HAP-1 (cell line): ENCODE measurements at regions not wholly inside any gene's neighbourhood (a gene's known extent, or its start where the extent isn't known, plus 50 kb on each side); places are given as distances from the start of the nearest gene placed in this dataset.

Experiments
- DNase-seq, 2 experiments: peaks; one replicate each; pipeline ENCODE4 v3.0.0-alpha.2; 2016 to 2020; ENCODE audit warnings: low spot score in 2 of 2
- H3K27me3 ChIP-seq: fragments of 250-450 bp; sonication (Bioruptor Pico); 2 replicates; pipeline ENCODE4 v1.5.1; 2020; ENCODE audit warnings: low read depth, mild to moderate bottlenecking, moderate library complexity
- H3K36me3 ChIP-seq: fragments of 250-450 bp; sonication (Bioruptor Pico); replicated peaks from 2 replicates; pipeline ENCODE4 v1.5.1; 2020; ENCODE audit warnings: mild to moderate bottlenecking
- H3K4me1 ChIP-seq: fragments of 250-450 bp; sonication (Bioruptor Pico); 2 replicates; pipeline ENCODE4 v1.5.1; 2020; ENCODE audit warnings: mild to moderate bottlenecking
- H3K4me3 ChIP-seq: fragments of 250-450 bp; sonication (Bioruptor Pico); 2 replicates; pipeline ENCODE4 v1.5.1; 2020; ENCODE audit warnings: mild to moderate bottlenecking, moderate library complexity
- H3K9me3 ChIP-seq: fragments of 250-450 bp; sonication (Bioruptor Pico); 2 replicates; pipeline ENCODE4 v1.5.1; 2020; ENCODE audit warnings: mild to moderate bottlenecking, moderate library complexity
- in situ Hi-C: fragments of 300-500 bp; cut with MboI; formaldehyde crosslinking; loops from 3 replicates; pipeline ENCODE4 v1.14.3; 2020; ENCODE audit warnings: low sequenced_read_pairs, inconsistent platforms, mixed read lengths

DNA sequence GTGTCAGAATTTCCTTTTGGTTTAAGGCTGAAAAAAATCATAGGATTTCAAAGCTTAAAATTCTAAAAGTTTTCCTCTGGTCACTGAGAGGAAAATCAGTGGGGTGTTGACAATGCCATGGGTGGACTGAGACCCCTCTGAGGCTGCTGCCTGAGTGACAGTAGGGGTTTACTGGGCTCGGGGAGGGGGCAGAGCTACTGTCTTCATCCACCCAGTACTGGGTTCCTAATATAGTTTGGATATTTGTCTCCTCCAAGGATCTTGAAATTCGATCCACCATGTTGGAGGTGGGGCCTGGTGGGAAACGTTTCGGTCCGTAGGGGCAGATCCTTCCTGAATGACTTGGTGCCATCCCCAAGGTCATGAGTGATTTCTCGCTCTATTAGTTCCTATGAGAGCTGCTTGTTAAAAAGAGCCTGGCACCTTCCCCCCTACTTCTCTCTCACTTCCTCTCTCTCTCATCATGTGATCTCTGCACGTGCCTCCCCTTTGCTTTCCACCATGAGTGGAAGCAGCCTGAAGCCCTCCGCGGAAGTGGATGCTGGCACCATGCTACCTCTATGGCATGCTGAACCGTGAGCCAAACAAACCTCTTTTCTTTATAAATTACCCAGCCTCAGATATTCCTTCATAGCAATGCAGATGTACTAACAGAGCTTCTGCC lies 72.3 kb downstream of the MAP10 start:
- in situ Hi-C loops, result no loop called here
- Histone ChIP-seq H3K36me3 (no peaks in the 10 kb centered on the region), H3K4me3 (no peak overlapping the region), H3K9me3 (no peaks in the 10 kb centered on the region), H3K27me3 (no peaks in the 10 kb centered on the region), H3K4me1 (no peaks in the 10 kb centered on the region)
- no peak for DNase-seq

DNA sequence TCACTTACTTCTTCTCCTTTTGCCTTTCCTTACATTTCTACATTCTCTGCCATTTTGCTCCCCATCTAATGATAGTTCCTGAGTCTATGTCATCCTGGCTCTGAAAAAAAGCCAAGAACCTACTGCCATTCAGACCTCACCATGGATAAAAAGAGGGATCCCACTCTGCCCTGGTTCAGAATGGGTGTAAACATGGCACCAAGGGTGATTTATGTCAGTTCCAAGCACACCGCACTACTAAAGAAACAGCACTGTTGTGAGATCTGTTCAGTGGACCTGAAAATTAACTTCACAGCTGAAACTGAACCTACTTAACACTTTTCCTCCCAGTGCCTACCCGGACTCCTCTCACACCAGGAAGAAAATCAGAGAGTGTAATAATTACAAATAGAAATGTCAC lies 72.3 kb upstream of the NTPCR start:
- DNase-seq, result no peak

DNA sequence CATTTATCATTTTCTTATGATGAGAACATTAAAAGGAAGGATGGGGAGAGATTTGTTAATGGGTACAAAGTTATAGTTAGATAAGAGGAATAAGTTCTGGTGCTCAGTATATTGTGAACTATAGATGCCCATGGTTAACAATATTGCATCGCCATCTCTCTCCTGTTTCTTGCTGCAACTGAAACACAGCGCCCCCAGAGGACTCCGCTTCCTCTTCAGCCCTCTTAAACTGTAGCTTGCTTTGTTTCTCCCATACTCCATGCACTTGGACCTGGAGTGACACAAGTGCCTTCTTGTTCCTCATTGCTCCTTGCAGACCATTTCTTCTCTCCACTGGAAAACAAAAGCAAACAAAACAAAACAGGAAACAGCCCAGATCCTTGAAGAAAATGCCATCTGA lies 70.1 kb upstream of the NTPCR start:
- peak; percentile 20 to 64 for DNase-seq
- in situ Hi-C loops, result no loop called here
- no peaks in the 10 kb centered on the region for H3K9me3 ChIP-seq
- no peaks in the 10 kb centered on the region for H3K27me3 ChIP-seq
- H3K36me3 ChIP-seq, result no peaks in the 10 kb centered on the region
- H3K4me3 ChIP-seq, result no peak overlapping the region
- H3K4me1 ChIP-seq, result no peaks in the 10 kb centered on the region

More for the DNA sequence above, 72.3 kb upstream of the NTPCR start:
- no peaks in the 10 kb centered on the region for H3K9me3 ChIP-seq
- no peak overlapping the region for H3K4me3 ChIP-seq
- H3K36me3 ChIP-seq, result no peaks in the 10 kb centered on the region
- H3K4me1 ChIP-seq, result no peaks in the 10 kb centered on the region
- in situ Hi-C loops, result no loop called here
- no peaks in the 10 kb centered on the region for H3K27me3 ChIP-seq

DNA sequence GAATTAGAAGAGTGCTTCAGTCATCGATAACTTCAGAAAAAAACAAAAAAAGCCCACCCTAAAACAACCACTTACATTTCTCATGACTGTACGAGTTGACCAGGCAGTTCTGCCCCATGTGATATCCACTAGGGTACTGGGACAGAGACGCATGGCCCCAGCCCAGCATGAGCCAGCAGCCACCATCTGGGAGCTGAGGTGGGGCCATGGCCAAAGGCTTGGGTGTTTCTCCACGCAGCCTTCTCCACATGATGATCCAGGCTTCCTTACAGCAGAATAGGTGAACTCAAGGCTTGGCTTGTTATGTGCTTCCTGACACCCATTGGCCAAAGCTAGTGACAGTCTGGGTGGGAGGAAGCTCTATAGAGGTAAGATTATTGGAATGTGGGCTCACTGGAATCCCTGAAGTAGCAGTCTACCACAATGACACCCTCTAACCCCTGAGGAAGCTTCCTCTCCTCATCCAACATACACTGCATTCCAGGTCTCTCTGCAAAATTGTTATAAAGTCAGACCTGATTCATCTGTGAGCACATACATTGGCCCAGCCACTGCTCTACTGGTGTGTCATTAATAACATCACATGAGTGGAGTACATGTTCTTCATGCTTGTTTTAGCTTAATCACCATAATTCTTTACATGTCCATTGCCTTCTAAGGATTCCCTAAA lies 66.3 kb upstream of the NTPCR start:
- Histone ChIP-seq H3K4me1 (no peaks in the 10 kb centered on the region), H3K36me3 (no peaks in the 10 kb centered on the region), H3K4me3 (no peak overlapping the region), H3K27me3 (no peaks in the 10 kb centered on the region), H3K9me3 (no peaks in the 10 kb centered on the region)
- in situ Hi-C loops, result no loop called here
- DNase-seq, result no peak

DNA sequence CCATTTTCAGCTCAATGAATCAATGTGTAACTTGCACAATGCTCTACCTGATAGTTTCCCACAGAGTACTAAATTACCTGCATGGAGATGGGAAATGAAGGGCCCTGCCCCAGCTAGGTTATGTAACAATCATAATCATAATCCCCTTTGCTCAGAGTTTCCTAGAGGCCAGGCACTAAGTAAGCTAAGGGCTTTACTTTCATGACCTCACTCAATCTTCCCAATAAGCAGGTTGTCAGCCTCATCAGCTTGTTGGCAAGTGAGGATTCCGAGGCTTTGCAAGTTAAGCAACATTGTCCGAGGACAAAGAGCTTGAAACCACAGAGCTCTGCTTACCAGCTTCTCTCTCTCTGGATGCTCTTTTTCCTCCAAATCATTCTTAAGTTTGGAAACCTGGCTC lies 64.1 kb upstream of the NTPCR start:
- no peaks in the 10 kb centered on the region for H3K27me3 ChIP-seq
- no peak overlapping the region for H3K4me3 ChIP-seq
- in situ Hi-C loops, result no loop called here
- no peaks in the 10 kb centered on the region for H3K4me1 ChIP-seq
- no peak for DNase-seq
- H3K36me3 ChIP-seq, result no peaks in the 10 kb centered on the region
- no peaks in the 10 kb centered on the region for H3K9me3 ChIP-seq

DNA sequence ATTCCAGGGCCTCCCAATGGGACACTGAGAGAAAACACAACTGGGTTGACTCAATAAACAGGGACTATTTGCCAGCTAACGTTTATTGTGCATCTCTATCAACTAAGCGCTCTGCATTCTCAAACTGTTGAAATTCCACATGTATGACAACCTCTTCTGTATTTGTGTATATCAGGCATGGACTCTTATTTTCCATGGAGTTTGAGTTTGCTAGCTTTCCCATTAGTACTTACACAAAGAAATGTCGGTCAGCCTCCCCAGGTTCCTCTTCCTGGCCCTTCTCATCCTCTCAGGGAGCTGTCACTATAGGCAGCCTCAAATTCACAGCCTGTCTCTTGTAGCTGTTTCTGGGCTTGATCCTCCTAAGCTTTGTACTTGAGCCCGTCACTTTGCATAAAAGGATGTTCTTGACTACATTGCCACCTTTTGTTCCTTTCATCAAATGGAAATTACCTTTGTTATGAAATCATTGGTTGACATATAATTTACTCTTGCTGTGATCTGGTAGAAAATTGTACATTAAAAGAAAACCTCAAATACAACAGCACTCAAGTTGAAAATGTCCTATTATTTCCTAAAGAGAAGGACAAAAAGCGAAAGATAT lies 60.0 kb upstream of the NTPCR start:
- Histone ChIP-seq H3K4me3 (no peak overlapping the region), H3K4me1 (no peaks in the 10 kb centered on the region), H3K9me3 (no peaks in the 10 kb centered on the region), H3K36me3 (no peaks in the 10 kb centered on the region), H3K27me3 (no peaks in the 10 kb centered on the region)
- no peak for DNase-seq
- in situ Hi-C loops, result no loop called here

DNA sequence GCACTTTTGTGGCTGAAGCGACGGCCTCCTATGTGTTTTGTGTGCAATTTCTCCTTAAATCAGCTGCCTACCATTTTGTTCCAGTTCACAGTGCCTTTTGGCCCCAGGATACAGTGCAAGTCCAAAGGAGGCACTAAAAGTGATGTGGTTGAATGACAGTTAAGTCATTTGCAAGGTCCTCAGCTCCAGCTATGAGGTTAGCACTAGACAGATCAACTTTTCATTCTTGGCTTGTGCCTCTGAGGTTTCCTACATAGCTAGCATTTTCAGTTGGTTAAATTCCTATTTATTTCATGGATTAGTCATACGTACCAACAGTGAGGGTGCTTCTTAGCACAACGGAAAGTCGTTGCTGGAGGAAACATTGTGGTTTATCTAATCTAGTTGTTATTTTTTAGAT lies 59.3 kb upstream of the NTPCR start:
- Histone ChIP-seq H3K36me3 (no peaks in the 10 kb centered on the region), H3K9me3 (no peaks in the 10 kb centered on the region), H3K4me3 (no peak overlapping the region), H3K27me3 (no peaks in the 10 kb centered on the region), H3K4me1 (no peaks in the 10 kb centered on the region)
- in situ Hi-C loops, result no loop called here
- no peak for DNase-seq

DNA sequence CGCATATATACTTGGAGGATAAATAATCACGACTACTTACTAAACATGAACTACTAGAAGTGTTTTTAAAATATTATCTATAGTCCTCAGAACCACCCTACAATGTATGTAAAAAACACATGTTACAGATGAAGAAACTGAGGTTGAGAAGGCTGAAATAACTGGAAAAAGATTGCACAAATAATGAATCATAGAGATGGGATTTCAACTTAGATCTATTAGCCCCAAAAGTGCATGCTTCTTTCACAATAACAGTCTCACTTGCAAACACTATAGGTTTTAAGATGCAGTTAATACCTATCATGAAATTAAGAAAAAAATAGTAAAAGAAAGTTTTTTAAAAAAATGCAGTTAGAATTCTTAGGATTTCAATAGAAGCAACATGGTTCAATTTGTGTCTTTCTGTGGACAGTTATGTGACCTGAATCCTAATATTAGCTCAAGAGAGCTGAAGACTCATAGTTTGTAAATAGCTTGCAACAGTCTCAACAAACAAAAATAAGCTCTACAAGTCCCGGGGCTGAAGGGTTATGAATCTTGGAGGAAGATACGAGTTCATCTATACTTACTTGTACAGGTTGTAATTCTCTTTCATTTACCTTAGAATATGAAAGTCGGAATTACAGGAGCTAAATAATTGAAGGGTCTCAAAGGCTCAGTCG lies 58.6 kb upstream of the NTPCR start:
- no peak for DNase-seq
- Histone ChIP-seq H3K4me1 (no peaks in the 10 kb centered on the region), H3K4me3 (no peak overlapping the region), H3K36me3 (no peaks in the 10 kb centered on the region), H3K27me3 (no peaks in the 10 kb centered on the region), H3K9me3 (no peaks in the 10 kb centered on the region)
- in situ Hi-C loops, result no loop called here

DNA sequence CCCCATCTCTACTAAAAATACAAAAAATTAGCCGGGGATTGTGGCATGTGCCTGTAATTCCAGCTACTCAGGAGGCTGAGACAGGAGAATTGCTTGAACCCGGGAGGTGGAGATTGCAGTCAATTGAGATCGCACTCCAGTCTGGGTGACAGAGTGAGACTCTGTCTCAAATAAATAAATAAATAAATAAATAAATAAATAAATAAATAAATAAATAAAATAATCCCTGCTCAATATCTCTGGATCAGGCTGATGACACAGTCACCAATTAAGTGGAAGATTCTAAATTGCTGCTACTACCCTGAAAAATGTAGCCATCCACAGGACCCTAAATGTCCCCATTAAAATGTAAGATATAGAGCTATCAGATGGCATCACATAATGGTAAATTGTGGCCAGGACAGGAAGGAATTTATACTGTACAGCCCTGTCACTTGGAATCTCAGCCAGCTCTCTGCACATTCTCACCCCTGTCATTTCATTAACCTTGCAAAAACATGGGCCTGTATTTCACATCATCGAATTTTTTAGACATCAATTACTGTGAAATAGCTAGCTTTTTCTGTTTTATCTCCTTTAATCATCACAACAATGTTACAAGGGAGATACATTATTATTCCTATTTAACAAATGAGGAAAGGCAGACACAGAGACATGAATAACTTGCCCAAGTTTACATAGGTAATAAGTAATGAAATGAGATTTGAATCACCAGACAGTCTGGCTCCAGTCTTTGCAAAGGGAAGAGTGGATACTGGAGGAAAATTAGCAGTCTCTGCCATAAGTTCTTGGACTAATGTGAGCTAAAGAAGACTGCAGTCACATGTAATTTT lies 56.7 kb upstream of the NTPCR start:
- H3K27me3 ChIP-seq, result no peaks in the 10 kb centered on the region
- no peak for DNase-seq
- H3K9me3 ChIP-seq, result no peaks in the 10 kb centered on the region
- no peak overlapping the region for H3K4me3 ChIP-seq
- in situ Hi-C loops, result no loop called here
- no peaks in the 10 kb centered on the region for H3K36me3 ChIP-seq
- no peaks in the 10 kb centered on the region for H3K4me1 ChIP-seq

DNA sequence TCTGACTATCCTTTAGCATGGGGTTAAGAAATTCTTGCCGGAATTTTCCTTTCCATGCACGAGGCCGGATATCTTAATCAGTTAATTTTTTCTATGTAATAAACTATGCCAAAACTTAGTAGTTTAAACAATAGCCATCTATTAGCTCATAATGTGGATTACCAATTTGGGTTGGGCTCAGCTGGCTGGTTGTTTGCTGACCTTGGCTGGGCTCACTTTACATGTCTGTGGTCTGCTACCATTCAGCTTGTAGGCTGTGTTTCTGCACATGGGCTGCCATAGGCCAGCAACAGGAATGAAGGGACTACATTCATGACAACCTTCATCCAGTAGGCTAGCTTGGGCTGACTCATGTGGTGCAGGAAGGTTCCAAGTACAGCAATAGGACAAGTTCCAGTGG lies 56.0 kb upstream of the NTPCR start:
- no peak for DNase-seq
- H3K4me1 ChIP-seq, result no peaks in the 10 kb centered on the region
- no peaks in the 10 kb centered on the region for H3K36me3 ChIP-seq
- H3K9me3 ChIP-seq, result no peaks in the 10 kb centered on the region
- H3K27me3 ChIP-seq, result no peaks in the 10 kb centered on the region
- in situ Hi-C loops, result no loop called here
- no peak overlapping the region for H3K4me3 ChIP-seq

DNA sequence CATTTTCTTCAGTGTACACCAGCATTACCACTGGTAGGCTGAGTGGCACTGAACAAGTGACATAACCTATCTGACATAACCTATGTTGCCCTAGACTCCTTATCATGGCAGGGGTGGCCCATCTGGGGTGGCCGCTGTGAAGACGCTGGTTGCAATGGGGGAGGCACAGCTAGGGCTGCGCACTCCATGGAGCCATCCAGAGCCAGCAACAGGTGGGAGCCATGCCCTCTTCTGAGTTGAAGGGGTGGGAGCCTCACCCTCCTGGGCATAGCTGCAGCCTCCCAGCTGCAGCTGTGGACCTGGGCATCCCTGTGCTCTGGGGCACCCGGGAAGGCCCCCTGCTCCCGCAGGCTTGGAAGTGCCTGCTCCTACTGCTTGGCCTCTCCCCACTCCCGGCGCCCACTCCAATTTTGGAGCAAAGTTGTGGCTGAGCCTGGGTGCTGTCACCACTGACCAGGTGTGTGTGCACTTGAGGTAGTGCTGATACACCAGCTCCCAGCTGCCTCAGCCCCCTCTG lies 52.4 kb upstream of the NTPCR start:
- DNase-seq, result no peak
- in situ Hi-C loops, result no loop called here
- no peak overlapping the region for H3K4me3 ChIP-seq
- no peaks in the 10 kb centered on the region for H3K36me3 ChIP-seq
- H3K27me3 ChIP-seq, result no peaks in the 10 kb centered on the region
- H3K9me3 ChIP-seq, result no peaks in the 10 kb centered on the region
- no peaks in the 10 kb centered on the region for H3K4me1 ChIP-seq

DNA sequence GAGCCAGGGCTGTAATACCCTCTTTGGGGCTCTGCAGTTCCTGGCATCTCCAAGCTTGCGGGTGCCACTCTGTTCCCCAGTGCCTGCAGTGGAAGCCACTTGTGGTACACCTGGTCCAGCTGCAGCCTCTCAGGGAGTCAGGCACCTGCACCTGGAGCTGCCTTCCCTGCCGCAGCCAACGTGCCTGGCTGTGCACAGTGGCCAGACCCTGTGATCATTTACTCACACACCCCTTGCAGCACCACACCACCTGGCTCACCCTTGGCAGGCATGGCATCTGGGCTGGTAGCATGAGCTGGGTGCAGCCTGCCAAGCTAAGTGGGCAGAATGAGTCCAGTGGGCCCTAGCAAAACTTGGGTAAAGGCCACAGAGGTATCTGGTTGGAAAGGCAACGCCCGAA lies 51.1 kb upstream of the NTPCR start:
- no peaks in the 10 kb centered on the region for H3K9me3 ChIP-seq
- in situ Hi-C loops, result no loop called here

DNA sequence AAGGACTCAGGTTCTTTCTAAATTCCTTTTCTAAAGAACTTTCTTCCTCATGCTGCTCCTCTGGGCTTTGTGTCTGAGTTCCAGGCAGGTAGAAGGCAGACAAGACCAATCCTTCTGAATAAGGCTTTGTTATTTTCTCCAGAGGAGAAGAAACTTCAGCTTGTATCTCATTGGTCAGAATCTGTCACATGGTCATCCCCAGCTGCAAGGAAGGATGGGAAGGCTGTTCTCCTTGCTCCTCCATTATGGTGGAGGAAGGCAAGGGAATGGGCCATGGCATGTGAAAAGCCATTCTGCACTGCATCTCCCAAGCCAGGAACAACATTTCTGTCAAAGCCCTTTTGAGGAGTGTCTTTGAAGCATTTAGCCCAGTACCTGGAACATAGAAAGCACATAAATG lies 50.6 kb upstream of the NTPCR start:
- H3K36me3 ChIP-seq, result no peaks in the 10 kb centered on the region
- no peaks in the 10 kb centered on the region for H3K27me3 ChIP-seq
- no peaks in the 10 kb centered on the region for H3K9me3 ChIP-seq
- DNase-seq, result no peak
- no peak overlapping the region for H3K4me3 ChIP-seq
- H3K4me1 ChIP-seq, result no peaks in the 10 kb centered on the region
- in situ Hi-C loops, result no loop called here

More for the DNA sequence above, 51.1 kb upstream of the NTPCR start:
- H3K36me3 ChIP-seq, result no peaks in the 10 kb centered on the region
- no peaks in the 10 kb centered on the region for H3K27me3 ChIP-seq
- DNase-seq, result no peak
- H3K4me3 ChIP-seq, result no peak overlapping the region
- H3K4me1 ChIP-seq, result no peaks in the 10 kb centered on the region
